Activated CD4-positive, alpha-beta T cell treated with anti-CD3 and anti-CD28 coated beads, Interleukin-2, amount 50 U/mL, for 24 hours (primary cell): ENCODE measurements at regions not wholly inside any gene's neighbourhood (a gene's known extent, or its start where the extent isn't known, plus 50 kb on each side); places are given as distances from the start of the nearest gene placed in this dataset.
"Not testable (repeated sequence)": the region's sequence is repeated elsewhere in the genome, so short reads cannot be mapped to it uniquely, and the experiment has no call there.

Source experiments
- DNase-seq, 2 donors: peaks; one replicate each; pipeline ENCODE4 v3.0.0-alpha.2; 2020; ENCODE audit warnings: low read depth in 1 of 2, low spot score in 1 of 2

DNA sequence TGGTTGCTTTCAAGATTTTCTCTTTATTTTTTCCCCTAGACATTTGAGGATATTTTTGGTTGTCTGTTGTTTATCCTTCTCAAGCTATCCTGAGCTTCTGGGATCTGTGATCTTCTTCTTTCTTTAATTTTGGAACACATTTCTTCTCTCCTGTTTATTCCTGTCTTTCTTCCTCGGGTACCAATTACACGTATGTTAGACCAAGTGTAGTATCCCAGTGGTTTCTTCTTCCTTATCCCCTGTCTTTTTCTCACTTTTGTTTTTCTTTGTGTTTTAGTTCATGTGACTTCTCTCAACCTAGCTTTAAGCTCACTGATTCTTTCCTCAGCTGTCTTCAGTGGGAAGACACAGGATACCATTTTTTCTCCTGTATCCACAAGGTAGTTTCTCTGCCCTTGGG, 120.0 kb downstream of the GALR1 start:
- no peak for DNase-seq

DNA sequence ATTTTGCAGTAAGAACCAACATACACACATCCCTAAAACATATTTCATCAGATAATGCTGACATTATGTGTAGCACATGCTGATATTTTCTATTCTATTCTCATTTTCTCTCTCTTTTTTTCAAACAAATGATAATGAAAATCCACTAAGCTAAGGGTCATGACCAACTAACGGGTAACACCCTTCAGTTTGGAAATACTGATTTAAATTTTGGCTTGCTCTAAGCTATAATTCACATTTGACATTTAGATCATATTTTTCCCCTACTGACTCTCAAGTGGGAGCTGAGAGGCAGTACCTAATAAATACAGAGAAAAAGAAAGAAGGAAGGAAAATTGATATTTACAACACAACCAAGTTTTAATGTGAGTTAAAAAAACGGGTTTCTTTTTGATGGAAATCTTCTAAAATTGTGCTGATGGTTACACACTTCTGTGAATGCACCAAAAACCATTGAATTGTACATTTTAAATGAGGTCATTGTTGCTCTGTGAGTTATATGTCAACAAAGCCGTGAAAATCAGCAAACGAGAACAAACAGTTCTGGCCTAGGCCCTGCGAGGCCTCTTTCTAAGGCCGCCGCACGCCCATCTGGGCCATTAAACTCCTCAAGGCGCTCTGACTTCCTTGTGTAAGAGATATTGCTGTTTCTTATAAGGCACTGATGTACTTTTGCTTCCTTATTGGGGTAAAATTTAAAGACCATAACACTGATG, 124.2 kb downstream of the GALR1 start:
- no peak for DNase-seq

DNA sequence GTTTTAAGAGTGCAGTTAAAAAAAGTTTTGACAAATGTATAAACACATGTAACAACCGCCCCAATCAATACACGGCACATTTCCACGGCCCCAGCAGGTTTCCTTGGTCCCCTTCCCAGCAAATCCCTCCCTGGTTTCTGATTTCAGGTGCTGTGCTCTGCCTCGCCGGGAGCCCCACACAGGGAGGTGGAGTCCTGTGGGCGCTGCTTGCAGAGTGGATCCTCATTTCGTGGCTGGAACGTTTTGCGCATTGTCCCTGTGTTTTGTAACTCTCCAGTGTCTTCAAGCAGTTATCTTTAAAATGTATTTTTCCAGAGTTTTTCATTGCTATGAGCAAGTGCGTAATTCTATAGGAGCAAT, 124.8 kb downstream of the GALR1 start:
- DNase-seq, result no peak

DNA sequence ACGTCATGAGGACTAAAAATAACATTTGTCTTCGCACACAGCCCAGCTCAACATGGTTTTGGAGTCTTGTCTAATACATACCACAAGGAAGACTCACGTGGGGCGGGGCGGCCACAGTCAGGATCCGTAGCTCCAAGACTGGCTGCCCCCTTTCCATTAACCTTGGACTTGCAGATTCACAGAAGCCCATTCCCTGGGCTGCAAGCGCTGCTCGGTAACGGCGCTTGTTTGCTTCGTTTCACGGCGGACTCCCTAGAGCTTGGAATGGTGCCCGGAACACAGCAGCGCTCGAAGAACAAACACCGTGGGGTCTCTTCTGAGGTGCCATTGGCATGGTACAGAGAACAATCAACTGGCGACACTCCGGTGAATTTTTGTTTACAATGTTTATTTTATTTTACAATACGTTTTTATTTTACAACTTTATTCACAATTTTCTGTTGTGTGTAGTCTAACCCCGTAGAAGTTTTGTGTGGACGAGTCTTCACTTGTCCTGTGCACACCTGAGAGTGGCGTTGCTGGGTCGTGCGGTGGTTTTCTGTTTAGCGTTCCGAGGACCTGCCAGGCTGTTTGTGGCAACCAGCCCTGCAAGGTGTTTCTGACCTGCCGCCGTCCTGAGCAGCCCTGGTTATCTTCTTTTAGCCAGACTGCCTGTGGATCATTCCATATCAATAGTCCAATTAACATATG, 126.5 kb downstream of the GALR1 start:
- DNase-seq, result no peak

DNA sequence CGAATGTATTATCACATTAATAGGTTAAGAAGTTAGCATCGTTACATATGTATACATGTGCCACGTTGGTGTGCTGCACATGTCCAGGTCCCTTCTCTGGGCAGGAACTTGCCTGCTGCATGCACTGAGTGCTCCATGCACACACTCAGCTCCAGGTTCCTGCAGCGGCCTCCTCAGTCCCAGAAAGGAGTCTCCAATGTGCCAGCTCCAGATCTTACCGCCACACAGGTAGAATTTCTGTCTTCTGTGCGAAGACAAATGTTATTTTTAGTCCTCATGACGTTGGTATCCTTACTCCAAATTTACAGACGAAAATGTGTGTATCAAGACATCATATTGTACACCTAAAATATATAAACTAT, 127.1 kb downstream of the GALR1 start:
- DNase-seq, result no peak

DNA sequence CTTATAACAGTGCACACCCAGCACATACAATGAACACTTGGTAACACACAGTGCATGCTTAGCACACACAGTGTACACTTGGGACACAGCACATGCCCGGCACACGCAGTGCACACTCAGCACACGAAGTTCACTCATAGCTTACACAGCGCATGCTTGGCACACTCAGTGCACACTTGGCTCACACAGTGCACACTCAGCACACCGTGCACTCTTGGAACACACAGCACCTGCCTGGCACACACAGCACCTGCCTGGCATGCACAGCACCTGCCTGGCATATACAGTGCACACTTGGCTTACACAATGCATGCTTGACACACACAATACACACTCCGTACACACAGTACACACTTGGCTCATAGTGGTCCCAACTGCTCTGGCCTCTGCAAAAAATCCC, 128.2 kb downstream of the GALR1 start:
- DNase-seq, result no peak

DNA sequence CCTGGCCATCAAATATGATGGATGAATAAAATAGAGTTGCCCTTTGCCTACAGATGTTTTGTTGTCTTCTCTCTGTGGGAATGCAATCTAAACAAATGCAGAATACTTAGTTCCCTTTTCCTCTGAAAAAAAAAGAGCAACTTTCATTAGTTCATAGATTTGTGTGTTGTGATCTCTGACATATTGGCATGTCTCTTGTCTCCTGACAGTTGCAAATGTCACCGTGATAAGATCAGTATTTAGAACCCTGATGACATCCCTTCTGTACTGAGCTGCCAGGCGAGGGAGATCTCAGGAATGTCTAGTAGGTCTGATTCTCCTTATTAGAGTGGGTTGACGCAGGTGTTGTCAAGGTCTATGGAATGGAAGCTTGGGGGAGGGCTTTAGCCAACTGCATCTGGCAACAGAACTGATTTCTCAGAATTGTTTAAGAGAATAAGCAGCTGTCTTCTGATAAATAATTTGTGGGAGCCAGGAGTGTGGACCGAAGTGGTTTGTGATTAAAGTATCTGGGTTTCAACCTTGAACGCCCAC, 130.4 kb downstream of the GALR1 start:
- DNase-seq, result no peak

DNA sequence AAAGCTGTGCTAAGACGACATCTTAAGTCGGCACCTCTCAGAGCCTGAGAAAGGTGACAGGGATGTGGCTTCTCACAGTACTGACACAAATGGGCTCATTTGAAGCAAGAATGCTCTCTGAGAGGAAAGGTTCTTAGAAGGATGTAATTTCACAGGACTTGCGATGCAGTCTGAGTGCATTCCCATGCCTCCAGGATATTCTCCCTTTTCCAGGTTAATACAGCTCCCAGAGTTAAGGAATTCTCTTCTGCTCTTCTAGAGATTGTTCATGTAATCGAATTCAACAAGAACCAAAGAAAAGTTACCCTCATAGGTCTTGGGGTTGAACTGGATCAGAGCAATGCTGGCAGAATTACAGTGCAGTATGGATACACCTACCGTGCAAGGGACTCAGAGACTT, 131.0 kb downstream of the GALR1 start:
- DNase-seq, result no peak

DNA sequence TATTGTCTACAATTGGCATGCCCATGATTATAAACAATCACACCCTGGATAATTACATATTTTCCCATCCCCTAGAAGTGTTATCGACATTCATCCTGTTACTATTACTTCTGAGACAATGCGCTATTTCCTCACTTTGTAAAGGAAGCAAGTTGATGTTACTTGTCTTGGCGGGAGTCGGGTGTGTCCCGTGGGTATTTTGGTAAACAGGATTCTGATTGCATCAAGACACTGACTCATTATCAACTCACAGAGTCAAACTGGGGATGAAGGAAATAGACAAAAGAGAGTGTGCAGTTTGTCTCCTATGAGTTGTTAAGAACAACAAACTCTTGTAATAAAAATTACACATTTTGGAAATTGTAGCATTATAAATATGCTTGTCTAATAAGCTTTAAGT, 142.7 kb downstream of the GALR1 start:
- DNase-seq, result no peak

DNA sequence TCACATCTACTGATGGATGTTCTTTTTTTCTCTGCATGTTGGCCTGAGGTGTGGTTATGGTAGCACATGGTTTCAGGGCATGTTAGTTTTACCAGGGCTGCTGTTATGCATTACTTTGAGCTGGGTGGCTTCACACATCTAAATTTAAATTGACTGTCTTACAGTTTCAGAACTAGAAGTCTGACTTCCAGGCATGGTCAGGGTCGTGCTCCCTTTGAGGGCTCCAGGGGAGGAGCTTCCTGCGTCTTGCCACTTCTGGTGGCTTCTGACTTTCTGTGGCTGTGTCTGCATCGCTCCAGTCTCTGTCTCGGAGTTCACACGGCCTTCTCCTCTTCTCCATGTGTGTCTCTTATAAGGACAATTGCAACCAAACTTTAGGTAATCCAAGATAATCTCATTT, 143.9 kb downstream of the GALR1 start:
- DNase-seq, result no peak

DNA sequence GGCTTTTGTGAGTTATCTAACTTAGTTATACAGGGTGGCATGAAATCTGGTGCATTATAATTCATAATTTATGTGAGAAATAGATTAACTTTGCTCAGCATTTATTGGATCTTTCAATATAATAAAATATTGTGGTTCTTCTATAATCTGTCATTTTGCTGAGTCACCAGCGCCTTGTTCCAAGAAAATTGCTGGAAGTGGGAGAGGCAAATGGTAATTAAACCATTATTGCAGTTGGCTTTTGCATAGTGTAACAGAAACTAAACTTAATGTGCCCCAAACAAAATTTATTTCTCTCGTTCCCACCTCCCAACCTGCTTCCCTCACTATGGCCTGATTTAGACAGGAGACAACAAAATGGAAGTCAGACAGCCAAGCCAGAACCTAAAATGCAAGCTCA, 146.3 kb downstream of the GALR1 start:
- no peak for DNase-seq

DNA sequence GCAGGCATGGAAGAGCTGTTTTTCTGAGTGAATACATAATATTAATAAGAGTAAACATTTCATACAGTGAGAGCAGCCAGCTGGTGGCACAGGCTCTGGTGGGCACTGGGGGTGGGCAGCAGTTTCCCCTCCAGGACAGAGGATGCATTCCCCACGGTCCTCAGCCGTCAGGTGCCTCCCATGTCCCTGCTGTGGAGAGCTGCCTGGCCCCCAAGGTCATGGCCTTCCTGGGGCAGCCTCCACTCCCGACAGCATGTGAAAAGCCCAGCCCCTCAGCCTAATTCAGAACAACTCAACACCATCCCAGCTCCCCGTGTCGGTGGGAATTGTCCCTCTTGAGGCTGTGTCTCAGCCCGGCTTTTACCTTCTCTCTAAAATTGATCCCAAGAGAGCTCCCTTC, 147.4 kb downstream of the GALR1 start:
- DNase-seq, result no peak

DNA sequence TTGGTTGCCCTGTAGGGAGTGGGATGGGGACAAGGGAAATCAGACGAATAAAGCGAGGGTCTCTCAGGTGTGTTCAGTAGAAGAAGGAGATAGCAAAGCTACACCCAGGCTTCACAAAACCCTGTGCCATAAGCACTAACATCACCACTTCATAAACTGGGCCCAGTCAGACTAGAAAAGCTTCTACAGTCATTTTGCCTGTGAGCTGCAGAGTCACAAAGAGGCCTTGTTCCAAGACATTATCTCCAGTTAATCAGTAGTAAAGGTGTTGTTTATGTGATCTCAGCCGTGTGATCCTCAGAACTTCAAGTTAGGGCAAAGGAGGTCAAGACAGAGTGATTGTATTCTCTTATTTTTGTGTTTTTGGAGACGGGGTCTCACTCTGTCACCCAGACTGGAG, 148.0 kb downstream of the GALR1 start:
- DNase-seq, result no peak

DNA sequence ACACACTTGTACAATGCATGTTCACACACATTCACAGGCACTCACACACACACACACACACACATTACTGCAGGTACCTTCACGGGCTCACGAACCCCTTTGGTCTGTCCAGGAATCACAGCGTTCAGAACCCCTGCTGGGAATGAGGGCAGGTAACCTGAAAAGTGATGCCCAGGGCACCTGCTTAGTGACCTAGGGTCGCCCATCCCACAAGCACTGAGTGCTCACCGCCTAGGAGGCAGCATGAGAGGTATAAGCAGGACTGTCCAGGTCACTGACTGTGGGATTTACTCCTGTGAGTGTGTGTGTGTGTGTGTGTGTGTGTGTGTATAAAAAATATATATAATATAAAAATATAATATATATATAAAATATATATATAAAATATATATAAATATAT, 150.9 kb downstream of the GALR1 start:
- DNase-seq, result no peak

DNA sequence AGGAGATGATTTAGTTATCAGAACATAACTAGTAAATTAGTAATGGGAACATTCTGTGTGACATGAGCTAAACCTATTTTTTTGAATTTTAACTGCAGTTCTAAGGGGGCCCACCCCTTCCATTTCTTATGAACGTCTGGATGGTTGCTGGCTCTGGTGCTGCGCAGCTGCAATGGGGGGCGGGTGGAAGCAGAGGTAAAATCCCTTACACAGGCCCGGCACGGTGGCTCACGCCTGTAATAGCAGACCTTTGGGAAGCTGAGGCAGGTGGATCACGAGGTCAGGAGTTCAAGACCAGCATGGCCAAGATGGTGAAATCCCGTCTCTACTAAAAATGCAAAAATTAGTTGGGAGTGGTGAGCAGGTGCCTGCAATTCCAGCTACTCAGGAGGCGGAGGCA, 151.5 kb downstream of the GALR1 start:
- no peak for DNase-seq

DNA sequence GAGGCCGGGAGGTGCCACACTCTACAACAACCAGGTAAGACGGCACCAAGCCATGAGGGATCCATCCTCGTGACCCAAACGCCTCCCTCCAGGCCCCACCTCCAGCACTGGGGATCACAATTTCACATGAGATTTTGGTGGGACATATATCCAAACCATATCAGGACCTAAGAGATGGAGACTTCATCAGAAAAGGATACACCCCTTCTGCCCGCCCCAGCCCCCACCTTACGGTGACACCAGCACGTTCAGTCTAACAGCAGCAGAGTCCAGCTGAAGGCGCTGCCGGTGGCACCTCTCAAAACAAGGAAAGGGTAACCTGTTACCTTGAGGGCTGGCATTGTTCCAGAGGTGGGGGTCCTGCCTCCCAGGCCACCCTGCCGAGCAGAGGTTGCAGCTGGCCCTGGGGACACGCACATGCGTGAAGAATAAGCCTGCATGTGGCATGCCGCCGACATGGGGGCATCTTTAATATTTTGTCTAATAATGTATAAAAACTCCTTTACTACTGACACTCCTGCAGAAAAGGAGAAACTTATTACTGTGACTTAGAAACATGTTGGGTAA, 154.4 kb downstream of the GALR1 start:
- DNase-seq, result no peak

DNA sequence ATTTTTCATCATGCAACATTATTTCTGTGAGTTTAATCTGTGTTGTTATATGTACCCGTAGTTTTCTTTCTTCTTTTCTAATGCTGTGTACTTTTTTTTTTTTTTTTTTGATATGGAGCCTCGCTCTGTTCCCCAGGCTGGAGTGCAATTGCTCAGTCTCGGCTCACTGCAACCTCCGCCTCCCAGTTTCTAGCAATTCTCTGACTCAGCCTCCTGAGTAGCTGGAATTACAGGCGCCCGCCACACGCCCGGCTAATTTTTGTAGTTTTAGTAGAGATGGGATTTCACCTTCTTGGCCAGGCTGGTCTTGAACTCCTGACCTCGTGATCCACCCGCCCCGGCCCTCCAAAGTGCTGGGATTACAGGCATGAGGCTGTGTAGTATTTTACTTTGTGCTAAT, 155.4 kb downstream of the GALR1 start:
- no peak for DNase-seq

DNA sequence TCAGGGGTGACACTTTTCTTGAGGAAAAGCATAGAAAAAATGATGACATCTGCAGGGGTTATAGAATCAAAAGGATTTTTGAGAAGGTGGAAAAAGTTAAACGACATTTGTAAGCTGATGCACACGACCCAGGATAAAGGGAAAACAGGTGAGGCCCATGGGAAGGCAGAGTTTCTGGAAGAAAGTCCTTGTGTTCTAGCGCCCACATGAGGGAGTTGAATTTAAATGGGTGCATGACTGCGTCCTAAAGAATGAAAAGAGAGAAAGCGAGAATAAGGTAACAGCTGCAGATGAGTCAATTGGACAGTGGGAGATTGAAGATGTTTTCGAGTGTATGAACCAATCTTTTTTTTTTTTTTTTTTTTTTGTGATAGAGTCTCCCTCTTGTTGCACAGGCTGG, 158.1 kb downstream of the GALR1 start:
- DNase-seq, result no peak

DNA sequence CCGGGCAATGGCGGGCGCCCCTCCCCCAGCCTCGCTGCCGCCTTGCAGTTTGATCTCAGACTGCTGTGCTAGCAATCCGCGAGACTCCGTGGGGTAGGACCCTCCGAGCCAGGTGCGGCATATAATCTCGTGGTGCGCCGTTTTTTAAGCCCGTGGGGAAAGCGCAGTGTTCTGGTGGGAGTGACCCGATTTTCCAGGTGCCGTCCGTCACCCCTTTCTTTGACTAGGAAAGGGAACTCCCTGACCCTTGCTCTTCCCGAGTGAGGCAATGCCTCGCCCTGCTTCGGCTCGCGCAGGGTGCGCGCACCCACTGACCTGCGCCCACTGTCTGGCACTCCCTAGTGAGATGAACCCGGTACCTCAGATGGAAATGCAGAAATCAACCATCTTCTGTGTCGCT, 171.9 kb downstream of the GALR1 start:
- DNase-seq, result not testable (repeated sequence)

DNA sequence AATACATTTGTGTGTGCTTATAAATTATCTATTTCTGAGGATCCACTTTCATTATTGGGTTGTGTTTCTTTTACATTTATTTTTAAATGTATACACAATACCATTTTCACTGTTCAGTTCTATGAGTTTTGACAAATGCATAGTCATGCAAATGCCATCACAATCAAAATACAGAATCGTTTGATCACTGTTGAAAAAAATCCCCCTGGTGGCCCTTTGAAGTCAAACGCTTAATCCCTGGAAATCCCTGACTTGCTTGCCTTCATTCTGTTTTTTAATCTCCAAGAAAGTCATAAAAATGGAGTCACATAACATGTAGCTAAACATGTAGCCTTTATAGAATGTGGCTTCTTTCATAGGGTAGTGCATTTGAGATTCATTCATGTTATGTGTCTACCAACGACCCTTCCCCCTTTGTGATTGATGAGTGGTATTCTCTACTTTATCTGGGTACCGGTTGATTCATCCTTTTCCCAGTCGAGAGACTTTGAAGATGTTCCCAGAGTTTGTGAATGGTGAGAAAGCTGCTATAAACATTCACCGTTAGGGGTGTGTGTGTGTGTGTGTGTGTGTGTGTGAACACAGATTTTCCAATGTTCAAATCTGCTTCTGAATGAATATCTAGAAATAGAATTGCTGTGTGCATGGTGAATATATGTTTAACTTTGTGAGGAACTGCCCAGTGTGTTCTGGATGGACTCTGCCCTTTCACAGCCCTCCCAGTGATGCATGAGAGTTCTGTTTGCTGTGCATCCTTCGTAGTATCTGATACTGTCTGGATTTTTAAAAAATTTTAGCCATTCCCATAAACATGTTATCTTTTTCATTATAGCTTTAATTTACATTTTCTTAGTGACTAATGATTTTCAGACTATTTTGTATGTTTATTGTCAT, 173.6 kb downstream of the GALR1 start:
- DNase-seq, result no peak

DNA sequence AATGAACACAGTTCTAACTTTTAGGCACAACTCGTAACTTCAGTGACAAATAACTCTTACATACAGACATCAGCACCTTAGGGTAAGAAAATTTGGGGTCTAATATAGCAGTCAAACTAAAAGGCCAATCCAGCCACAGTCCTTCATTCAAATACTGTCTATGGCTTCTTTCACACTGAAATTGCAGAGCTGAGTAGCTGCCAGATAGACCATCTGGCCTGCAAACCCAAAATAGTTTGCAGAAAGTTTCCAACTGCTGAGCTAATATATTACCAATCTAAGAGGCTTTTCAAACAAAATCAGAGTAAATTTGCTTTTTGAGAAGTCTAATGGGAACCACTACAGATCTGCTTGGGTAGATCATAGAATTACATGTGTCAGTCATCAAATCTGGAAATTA, 183.4 kb downstream of the GALR1 start:
- no peak for DNase-seq

DNA sequence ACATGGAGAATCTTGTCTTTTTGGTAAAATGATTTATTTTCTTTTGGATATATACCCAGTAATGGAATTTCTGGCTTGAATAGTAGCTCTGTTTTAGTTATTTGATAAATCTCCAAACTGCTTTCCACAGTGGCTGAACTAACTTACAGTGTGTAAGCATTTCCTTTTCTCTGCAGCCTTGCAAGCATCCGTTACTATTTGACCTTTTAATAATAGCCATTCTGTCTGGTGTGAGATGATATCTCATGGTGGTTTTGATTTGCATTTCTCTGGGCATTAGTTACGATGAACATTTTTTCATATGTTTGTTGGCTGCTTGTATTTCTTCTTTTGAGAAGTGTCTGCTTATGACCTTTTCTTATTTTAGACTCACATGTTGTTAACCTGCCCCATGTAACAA, 190.2 kb downstream of the GALR1 start:
- no peak for DNase-seq
